Fibroblast of the aortic adventitia (primary cell): ENCODE measurements at regions not wholly inside any gene's neighbourhood (a gene's known extent, or its start where the extent isn't known, plus 50 kb on each side); places are given as distances from the start of the nearest gene placed in this dataset.
A peak's percentile ranks its signal among the peaks of the same experiment; 100 is the strongest.
"Not testable (repeated sequence)": the region's sequence is repeated elsewhere in the genome, so short reads cannot be mapped to it uniquely, and the experiment has no call there.

Experiments used
- DNase-seq: peaks from one replicate; pipeline ENCODE4 v3.0.0-alpha.2; 2010; ENCODE audit warnings: low read depth
- H3K4me3 ChIP-seq: 2 replicates; pipeline ENCODE4 v1.5.1; 2011; ENCODE audit warnings: low read depth, mild to moderate bottlenecking, control low read depth, low read length, moderate library complexity
- CTCF ChIP-seq: IDR thresholded peaks from 2 replicates; pipeline ENCODE4 v1.5.1; 2011; ENCODE audit warnings: mild to moderate bottlenecking, low read length, control low read depth, inconsistent platforms; ENCODE audit not compliant: insufficient read depth

DNA sequence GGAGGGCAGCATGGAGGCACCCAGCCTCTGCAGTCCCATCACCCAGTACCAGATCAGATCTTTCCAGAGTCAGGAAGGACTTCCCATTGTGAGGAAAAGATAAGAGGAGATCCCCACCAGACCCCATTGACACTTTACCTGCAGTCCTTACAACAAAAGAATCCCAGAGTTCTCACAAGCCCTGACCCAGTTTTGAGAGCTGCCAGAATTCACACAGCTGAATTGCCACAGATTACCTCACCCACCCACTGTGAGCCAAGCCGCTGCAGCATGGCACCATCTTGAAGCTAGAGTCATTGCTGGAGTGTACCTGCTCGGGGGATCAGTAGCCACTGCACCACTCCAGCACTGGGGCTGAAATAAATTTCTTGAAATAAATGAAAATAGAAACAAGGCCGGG lies 91.8 kb upstream of the UBASH3B start:
- no peak overlapping the region for H3K4me3 ChIP-seq
- no peak for DNase-seq
- no peak for TF ChIP-seq CTCF

- DNase-seq = peak; percentile 13
- H3K4me3 ChIP-seq = no peak overlapping the region
- TF ChIP-seq CTCF = no peak
These were observed 95.7 kb upstream of the UBASH3B start for GRCh38 chr11:122559734-122560382.

- not testable (repeated sequence) for H3K4me3 ChIP-seq, DNase-seq
These were observed 96.3 kb upstream of the UBASH3B start for GRCh38 chr11:122559218-122559617.

GRCh38 chr11:122557163-122557562 lies 98.4 kb upstream of the UBASH3B start:
- H3K4me3 ChIP-seq, DNase-seq: not testable (repeated sequence)

DNA sequence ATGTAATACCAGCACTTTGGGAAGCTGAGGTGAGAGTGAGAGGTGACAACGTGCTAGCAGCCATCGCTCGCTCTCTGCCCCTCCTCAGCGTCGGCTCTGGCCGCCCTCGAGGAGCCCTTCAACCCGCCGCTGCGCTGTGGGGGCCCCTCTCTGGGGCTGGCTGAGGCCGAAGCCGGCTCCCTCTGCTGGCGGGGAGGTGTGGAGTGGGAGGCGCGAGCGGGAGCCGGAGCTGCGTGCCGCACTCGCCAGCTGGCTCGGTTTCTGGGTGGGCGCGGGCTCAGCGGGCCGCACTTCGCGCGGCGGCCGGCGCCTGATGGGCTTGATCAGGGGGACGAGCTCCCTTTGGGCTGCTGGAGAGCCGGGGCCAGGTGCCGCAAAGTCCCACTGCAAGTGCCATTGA lies 98.9 kb upstream of the UBASH3B start:
- DNase-seq = peak; percentile 5
- H3K4me3 ChIP-seq = peak overlapping the region; percentile 31
- peak; percentile 34 for TF ChIP-seq CTCF

DNA sequence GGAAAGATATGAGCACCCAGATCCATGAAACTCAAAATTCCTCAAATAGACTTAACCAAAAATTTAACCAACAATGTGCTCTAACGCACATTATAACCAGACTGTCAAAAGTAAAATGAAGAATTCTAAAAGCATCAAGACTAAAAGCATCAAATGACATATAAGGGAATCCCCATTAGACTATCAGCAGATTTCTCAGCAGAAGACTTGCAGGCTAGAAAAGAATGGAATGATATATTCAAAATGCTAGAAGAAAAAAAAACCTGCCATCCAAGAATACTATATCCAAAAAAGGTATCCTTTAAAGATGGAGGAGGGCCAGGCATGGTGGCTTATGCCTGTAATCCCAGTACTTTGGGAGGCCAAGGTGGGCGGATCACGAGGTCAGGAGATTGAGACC lies 117.5 kb upstream of the UBASH3B start:
- no peak for DNase-seq
- H3K4me3 ChIP-seq = no peak overlapping the region
- TF ChIP-seq CTCF = no peak

GRCh38 chr11:122524898-122525297 lies 130.6 kb upstream of the UBASH3B start:
- no peak overlapping the region for H3K4me3 ChIP-seq
- no peak for TF ChIP-seq CTCF
- DNase-seq = no peak
